GM12878 (cell line): ENCODE measurements at regions not wholly inside any gene's neighbourhood (a gene's known extent, or its start where the extent isn't known, plus 50 kb on each side); places are given as distances from the start of the nearest gene placed in this dataset.

ENCODE experiments used
- ATAC-seq: fragments of 200-7000 bp; cut with Tn5 transposase; 3 replicates; pipeline ENCODE4 v1.9.1; 2020; ENCODE audit warnings: mild to moderate bottlenecking, moderate library complexity
- BruUV-seq: library from RNA; stranded (reverse); fragments of 400-500 nt; replicated peaks from 2 replicates; lab custom pipeline; 2021; lab: Mats Ljungman, UMichigan
- CTCF ChIA-PET: fragments of 300-600 bp; sonication (Branson Sonifier 250); formaldehyde crosslinking; extraction: SDS; loops from one replicate; lab custom pipeline; 2021; ENCODE audit warnings: inconsistent platforms; lab: Yijun Ruan, JAX
- POLR2A ChIA-PET: fragments of 350-600 bp; formaldehyde crosslinking; extraction: SDS; loops from one replicate; lab custom pipeline; 2021; ENCODE audit warnings: inconsistent platforms; lab: Charles Lee
- RAD21 ChIA-PET: fragments of 300-600 bp; sonication (Branson Sonifier 250); formaldehyde crosslinking; loops from one replicate; lab custom pipeline; 2023; ENCODE audit warnings: antibody characterized with exemption; ENCODE audit not compliant: unreplicated experiment; lab: Charles Lee
- SMC1A ChIA-PET: fragments of 300-600 bp; sonication (Branson Sonifier 250); formaldehyde crosslinking; loops from one replicate; lab custom pipeline; 2023; ENCODE audit not compliant: unreplicated experiment, uncharacterized antibody; lab: Charles Lee
- DNase-seq: peaks from one replicate; pipeline ENCODE4 v3.0.0-alpha.2; 2011; ENCODE audit warnings: low read depth, low spot score
- FAIRE-seq: peaks from 3 replicates; lab custom pipeline; 2011; peaks lifted over from hg19 to GRCh38; lab: Jason Lieb, UNC
- H2AFZ ChIP-seq: 2 replicates; pipeline ENCODE4 v1.6.0; 2011; ENCODE audit warnings: low read depth, low read length, control low read depth; ENCODE audit not compliant: control insufficient read depth
- H3K27ac ChIP-seq: 2 replicates; pipeline ENCODE4 v1.5.1; 2011; ENCODE audit warnings: control low read depth; ENCODE audit not compliant: control insufficient read depth, insufficient read depth
- H3K27me3 ChIP-seq, 2 experiments: replicated peaks in 1 of 2; 2 replicates each; pipeline versions ENCODE4 v1.6.0 to v1.6.1; 2011; ENCODE audit warnings: low read length in 1 of 2; ENCODE audit not compliant: control insufficient read depth in 2 of 2, insufficient read depth in 2 of 2
- H3K36me3 ChIP-seq, 2 experiments: 2 replicates each; pipeline ENCODE4 v1.5.1; 2011; ENCODE audit warnings: low read length in 1 of 2; ENCODE audit not compliant: control insufficient read depth in 2 of 2, insufficient read depth in 2 of 2
- H3K4me1 ChIP-seq: 2 replicates; pipeline ENCODE4 v1.6.1; 2011; ENCODE audit warnings: mild to moderate bottlenecking, low read length, moderate library complexity, mixed read lengths; ENCODE audit not compliant: control insufficient read depth, insufficient read depth
- H3K4me2 ChIP-seq: 2 replicates; pipeline ENCODE4 v1.6.0; 2011; ENCODE audit warnings: control low read depth; ENCODE audit not compliant: control insufficient read depth, insufficient read depth
- H3K4me3 ChIP-seq: fragments of 200-600 bp; sonication (generic); 2 replicates; pipeline ENCODE4 v1.5.1; 2016
- H3K79me2 ChIP-seq: 2 replicates; pipeline ENCODE4 v1.6.0; 2011; ENCODE audit warnings: low read length; ENCODE audit not compliant: control insufficient read depth, insufficient read depth
- H3K9ac ChIP-seq: 2 replicates; pipeline ENCODE4 v1.8.0; 2011; ENCODE audit warnings: low read length, control low read depth, mixed read lengths; ENCODE audit not compliant: control insufficient read depth, insufficient read depth
- H3K9me3 ChIP-seq: replicated peaks from 3 replicates; pipeline ENCODE4 v1.5.1; 2011; ENCODE audit warnings: mild to moderate bottlenecking, low read length; ENCODE audit not compliant: control insufficient read depth, insufficient read depth
- H4K20me1 ChIP-seq: 2 replicates; pipeline ENCODE4 v1.6.0; 2011; ENCODE audit not compliant: control insufficient read depth, insufficient read depth
- ATF7 ChIP-seq: fragments of 450-650 bp; IDR thresholded peaks from 2 replicates; pipeline ENCODE4 v1.6.1; 2016; ENCODE audit warnings: low read depth, mild to moderate bottlenecking
- BACH1 ChIP-seq: fragments of 450-650 bp; IDR thresholded peaks from 2 replicates; pipeline ENCODE4 v1.6.1; 2017; ENCODE audit warnings: mild to moderate bottlenecking, borderline replicate concordance
- BCLAF1 ChIP-seq: fragments of 450-650 bp; IDR thresholded peaks from 2 replicates; pipeline ENCODE4 v1.6.1; 2017; ENCODE audit warnings: antibody characterized with exemption, mild to moderate bottlenecking, moderate library complexity
- CEBPB ChIP-seq, 2 experiments: fragments of 150-350 bp in 1 of 2; IDR thresholded peaks; 2 replicates each; pipeline ENCODE4 v1.6.1; 2012 to 2014; ENCODE audit warnings: low read depth in 2 of 2, low read length in 2 of 2, borderline replicate concordance in 1 of 2, inconsistent platforms in 1 of 2
- CREB1 ChIP-seq: IDR thresholded peaks from 2 replicates; pipeline ENCODE4 v1.6.1; 2012; ENCODE audit warnings: low read depth, mild to moderate bottlenecking, inconsistent platforms
- DPF2 ChIP-seq: fragments of 450-650 bp; IDR thresholded peaks from 2 replicates; pipeline ENCODE4 v1.6.1; 2017; ENCODE audit warnings: mild to moderate bottlenecking
- E2F4 ChIP-seq: IDR thresholded peaks from 2 replicates; pipeline ENCODE4 v1.6.1; 2012; ENCODE audit warnings: low read depth, low read length, improper control_type of control experiment
- FOXM1 ChIP-seq: IDR thresholded peaks from 2 replicates; pipeline ENCODE4 v1.6.1; 2012; ENCODE audit warnings: low read depth, mild to moderate bottlenecking, inconsistent platforms, low read length, moderate library complexity
- JUND ChIP-seq: IDR thresholded peaks from 2 replicates; pipeline ENCODE4 v1.6.1; 2012; ENCODE audit warnings: low read depth, mild to moderate bottlenecking, low read length, improper control_type of control experiment, moderate library complexity
- MTA2 ChIP-seq: fragments of 450-650 bp; IDR thresholded peaks from 2 replicates; pipeline ENCODE4 v1.6.1; 2016; ENCODE audit warnings: low read depth, mild to moderate bottlenecking, moderate library complexity
- NR2C2 ChIP-seq: IDR thresholded peaks from 2 replicates; pipeline ENCODE4 v1.6.1; 2011; ENCODE audit warnings: borderline replicate concordance, low read depth; ENCODE audit not compliant: control insufficient read depth, insufficient read length
- RAD21 ChIP-seq: IDR thresholded peaks from 2 replicates; pipeline ENCODE4 v1.6.1; 2011; ENCODE audit warnings: mild to moderate bottlenecking, low read depth, low read length, moderate library complexity; ENCODE audit not compliant: insufficient read depth
- RB1 ChIP-seq: fragments of 450-650 bp; formaldehyde crosslinking; IDR thresholded peaks from 2 replicates; pipeline ENCODE4 v1.6.1; 2017; ENCODE audit warnings: mild to moderate bottlenecking, borderline replicate concordance
- RFX5 ChIP-seq: IDR thresholded peaks from 2 replicates; pipeline ENCODE4 v1.6.1; 2011; ENCODE audit warnings: low read depth, low read length, improper control_type of control experiment
- SMAD1 ChIP-seq: fragments of 450-650 bp; IDR thresholded peaks from 2 replicates; pipeline ENCODE4 v1.6.1; 2018; ENCODE audit warnings: mild to moderate bottlenecking, low read depth; ENCODE audit not compliant: partially characterized antibody
- YBX1 ChIP-seq: fragments of 450-650 bp; IDR thresholded peaks from 2 replicates; pipeline ENCODE4 v1.6.1; 2016; ENCODE audit warnings: antibody characterized with exemption
- ZZZ3 ChIP-seq: IDR thresholded peaks from 2 replicates; pipeline ENCODE4 v1.6.1; 2011; ENCODE audit warnings: low read depth; ENCODE audit not compliant: control insufficient read depth, insufficient read length
- WGBS: methylation state at CpG from one replicate; pipeline ENCODE4 v1.1.6; 2016; ENCODE audit warnings: low lambda C conversion rate; ENCODE audit not compliant: insufficient replicate concordance, insufficient coverage; ENCODE audit errors: missing lambda C conversion rate; 5-methylcytosine and 5-hydroxymethylcytosine counted together
- in situ Hi-C: fragments of 300-500 bp; cut with MboI; formaldehyde crosslinking; loops from 9 replicates; pipeline ENCODE4 v1.14.3; 2018; ENCODE audit warnings: mixed read lengths
- intact Hi-C: fragments of 100-400 bp; cut with micrococcal nuclease; formaldehyde crosslinking; loops from one replicate; pipeline ENCODE4 v1.14.2; 2022; ENCODE audit not compliant: unreplicated experiment
- TF ChIP-seq, protein P1 (sequence below): fragments of 450-650 bp; IDR thresholded peaks from 2 replicates; pipeline ENCODE4 v1.6.1; 2017; ENCODE audit warnings: borderline replicate concordance

DNA sequence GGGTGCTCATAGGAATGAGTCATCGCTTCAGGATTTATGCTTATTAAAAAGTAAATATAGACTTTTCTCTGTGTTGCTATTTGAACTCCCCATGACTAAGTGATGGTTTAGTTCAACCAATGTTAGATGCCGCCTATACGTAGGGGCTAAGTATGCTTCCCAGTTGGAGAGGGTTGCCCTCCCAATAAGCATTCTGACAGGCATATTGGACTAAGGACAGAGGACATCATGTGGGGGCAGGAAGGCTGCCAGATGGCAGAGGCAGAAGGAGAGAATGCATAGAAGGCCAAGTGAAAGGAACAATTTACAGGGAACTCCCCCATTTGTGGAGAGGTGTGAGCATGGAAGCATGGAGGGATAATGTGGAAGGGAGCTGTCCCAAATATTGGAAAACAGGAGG, 318.4 kb upstream of the OBI1 start:
- POLR2A ChIA-PET, result no interaction called here
- intact Hi-C loops (loop anchor here (5.0 kb wide), 1 partner anchor 735 kb away; no protein-coding TSS in a partner anchor), in situ Hi-C loops (loop anchor here (5.0 to 10.0 kb wide), 2 partner anchors 733 to 835 kb away; no protein-coding TSS in a partner anchor)
- CTCF ChIA-PET, result interaction anchor here (1.8 to 3.2 kb wide), 6 partner anchors 10 to 736 kb away, joined by 5 to 20 read pairs (median 16); no protein-coding TSS in a partner anchor
- SMC1A ChIA-PET, result interaction anchor here (1.8 to 3.3 kb wide), 8 partner anchors 10 to 737 kb away, joined by 6 to 40 read pairs (median 16); no protein-coding TSS in a partner anchor
- Histone ChIP-seq H3K79me2 (no peaks in the 10 kb centered on the region), H3K9ac (no peak overlapping the region), H3K4me3 (no peak overlapping the region), H3K9me3 (no peaks in the 10 kb centered on the region), H3K27me3 (no peaks in the 10 kb centered on the region; a peak in 1 of 4 replicates), H4K20me1 (no peaks in the 10 kb centered on the region), H3K36me3 (no peaks in the 10 kb centered on the region), H2AFZ (no peak overlapping the region), H3K4me1 (no peaks in the 10 kb centered on the region), H3K4me2 (no peak overlapping the region), H3K27ac (no peak overlapping the region)
- WGBS, result 54% methylated on average over 3 of the region's 3 CpGs
- DNase-seq (no peak), FAIRE-seq (no peak), ATAC-seq (no peak)
- BruUV-seq, result no TSS peak
- RAD21 ChIA-PET, result interaction anchor here (1.6 to 3.3 kb wide), 4 partner anchors 79 to 839 kb away, joined by 11 to 42 read pairs (median 35); no protein-coding TSS in a partner anchor
- TF ChIP-seq NR2C2, result no peak
- no peak for TF ChIP-seq MTA2
- TF ChIP-seq CEBPB (IDR thresholded peaks at IDR 0.05; ENCODE audit: borderline replicate concordance in 1 of 2, low read depth in 2 of 2, low read length in 2 of 2), result no peak
- no peak for TF ChIP-seq JUND
- no peak for TF ChIP-seq ATF7
- no peak for TF ChIP-seq RAD21
- TF ChIP-seq RB1, result no peak
- no peak for TF ChIP-seq BACH1
- TF ChIP-seq SMAD1, result no peak
- no peak for TF ChIP-seq E2F4
- TF ChIP-seq CREB1, result no peak
- TF ChIP-seq BCLAF1, result no peak
- TF ChIP-seq, protein P1, sequence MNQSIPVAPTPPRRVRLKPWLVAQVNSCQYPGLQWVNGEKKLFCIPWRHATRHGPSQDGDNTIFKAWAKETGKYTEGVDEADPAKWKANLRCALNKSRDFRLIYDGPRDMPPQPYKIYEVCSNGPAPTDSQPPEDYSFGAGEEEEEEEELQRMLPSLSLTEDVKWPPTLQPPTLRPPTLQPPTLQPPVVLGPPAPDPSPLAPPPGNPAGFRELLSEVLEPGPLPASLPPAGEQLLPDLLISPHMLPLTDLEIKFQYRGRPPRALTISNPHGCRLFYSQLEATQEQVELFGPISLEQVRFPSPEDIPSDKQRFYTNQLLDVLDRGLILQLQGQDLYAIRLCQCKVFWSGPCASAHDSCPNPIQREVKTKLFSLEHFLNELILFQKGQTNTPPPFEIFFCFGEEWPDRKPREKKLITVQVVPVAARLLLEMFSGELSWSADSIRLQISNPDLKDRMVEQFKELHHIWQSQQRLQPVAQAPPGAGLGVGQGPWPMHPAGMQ, result no peak
- no peak for TF ChIP-seq RFX5
- TF ChIP-seq YBX1, result no peak
- no peak for TF ChIP-seq FOXM1
- no peak for TF ChIP-seq DPF2
- no peak for TF ChIP-seq ZZZ3
